Activated CD4-positive, alpha-beta T cell treated with anti-CD3 and anti-CD28 coated beads for 48 hours (primary cell): ENCODE measurements at regions not wholly inside any gene's neighbourhood (a gene's known extent, or its start where the extent isn't known, plus 50 kb on each side); places are given as distances from the start of the nearest gene placed in this dataset.
"Not testable (repeated sequence)": the region's sequence is repeated elsewhere in the genome, so short reads cannot be mapped to it uniquely, and the experiment has no call there.

ENCODE experiments used
- DNase-seq: peaks from one replicate; pipeline ENCODE4 v3.0.0-alpha.2; 2020

GRCh38 chr13:112150352-112150751 is 83.4 kb downstream of the SOX1 start:
- no peak for DNase-seq

GRCh38 chr13:112152846-112153245 is 85.9 kb downstream of the SOX1 start:
- no peak for DNase-seq

- DNase-seq, result no peak
Observed at GRCh38 chr13:112153364-112153763, 86.4 kb downstream of the SOX1 start.

GRCh38 chr13:112153846-112154245 is 86.9 kb downstream of the SOX1 start:
- no peak for DNase-seq

GRCh38 chr13:112154301-112155060 is 87.5 kb downstream of the SOX1 start:
- DNase-seq, result no peak

GRCh38 chr13:112158961-112159360 is 92.0 kb downstream of the SOX1 start:
- no peak for DNase-seq

GRCh38 chr13:112159575-112160547 is 92.9 kb downstream of the SOX1 start:
- DNase-seq, result no peak

- no peak for DNase-seq
Observed at GRCh38 chr13:112160558-112160957, 93.6 kb downstream of the SOX1 start.

- no peak for DNase-seq
Observed at GRCh38 chr13:112161521-112162301, 94.8 kb downstream of the SOX1 start.

GRCh38 chr13:112163691-112164660 is 97.0 kb downstream of the SOX1 start:
- not testable (repeated sequence) for DNase-seq

- no peak for DNase-seq
Observed at GRCh38 chr13:112165712-112166111, 98.8 kb downstream of the SOX1 start.

- peak; percentile 13 for DNase-seq
Observed at GRCh38 chr13:112168761-112169160, 101.8 kb downstream of the SOX1 start.

- DNase-seq, result no peak
Observed at GRCh38 chr13:112169941-112170822, 103.2 kb downstream of the SOX1 start.

- DNase-seq, result no peak
Observed at GRCh38 chr13:112170823-112171569, 104.0 kb downstream of the SOX1 start.

GRCh38 chr13:112171570-112171965 is 104.6 kb downstream of the SOX1 start:
- DNase-seq, result no peak

- no peak for DNase-seq
Observed at GRCh38 chr13:112172017-112172416, 105.1 kb downstream of the SOX1 start.

GRCh38 chr13:112172641-112173251 is 105.8 kb downstream of the SOX1 start:
- DNase-seq, result no peak

GRCh38 chr13:112174476-112175110 is 107.6 kb downstream of the SOX1 start:
- DNase-seq, result no peak
